ENCODE measurements at regions not wholly inside any gene's neighbourhood (a gene's known extent, or its start where the extent isn't known, plus 50 kb on each side); places are given as distances from the start of the nearest gene placed in this dataset.

DNA sequence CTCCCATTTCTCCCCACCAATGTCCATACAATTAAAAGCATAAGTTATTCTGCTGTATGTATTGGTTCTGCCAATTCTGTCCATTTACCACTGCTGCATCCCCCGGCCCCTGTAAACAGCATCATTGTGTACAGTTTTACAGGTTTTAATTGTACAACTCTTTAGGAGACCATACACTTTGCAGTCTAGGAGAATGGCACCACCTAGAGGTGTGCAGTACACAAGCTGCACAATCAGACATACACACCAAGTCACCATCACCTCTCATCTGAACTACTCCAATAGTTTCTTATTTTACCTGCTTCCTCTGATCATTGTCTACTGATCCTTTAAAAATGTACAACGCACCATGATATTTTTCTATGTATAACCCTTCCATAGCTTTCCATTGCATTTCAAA is 855.9 kb upstream of the KLHL1 start:
- Histone ChIP-seq H3K27me3 (no peaks in the 10 kb centered on the region), H3K4me1 (no peaks in the 10 kb centered on the region), H3K36me3 (no peaks in the 10 kb centered on the region), H3K4me3 (no peak overlapping the region), H3K27ac (no peak overlapping the region), H3K9me3 (no peaks in the 10 kb centered on the region)
- DNase-seq (ENCODE audit: low spot score in 2 of 2): no peak
- TF ChIP-seq, protein P1, sequence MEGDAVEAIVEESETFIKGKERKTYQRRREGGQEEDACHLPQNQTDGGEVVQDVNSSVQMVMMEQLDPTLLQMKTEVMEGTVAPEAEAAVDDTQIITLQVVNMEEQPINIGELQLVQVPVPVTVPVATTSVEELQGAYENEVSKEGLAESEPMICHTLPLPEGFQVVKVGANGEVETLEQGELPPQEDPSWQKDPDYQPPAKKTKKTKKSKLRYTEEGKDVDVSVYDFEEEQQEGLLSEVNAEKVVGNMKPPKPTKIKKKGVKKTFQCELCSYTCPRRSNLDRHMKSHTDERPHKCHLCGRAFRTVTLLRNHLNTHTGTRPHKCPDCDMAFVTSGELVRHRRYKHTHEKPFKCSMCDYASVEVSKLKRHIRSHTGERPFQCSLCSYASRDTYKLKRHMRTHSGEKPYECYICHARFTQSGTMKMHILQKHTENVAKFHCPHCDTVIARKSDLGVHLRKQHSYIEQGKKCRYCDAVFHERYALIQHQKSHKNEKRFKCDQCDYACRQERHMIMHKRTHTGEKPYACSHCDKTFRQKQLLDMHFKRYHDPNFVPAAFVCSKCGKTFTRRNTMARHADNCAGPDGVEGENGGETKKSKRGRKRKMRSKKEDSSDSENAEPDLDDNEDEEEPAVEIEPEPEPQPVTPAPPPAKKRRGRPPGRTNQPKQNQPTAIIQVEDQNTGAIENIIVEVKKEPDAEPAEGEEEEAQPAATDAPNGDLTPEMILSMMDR (IDR thresholded peaks at IDR 0.05): no peak
- no peak for TF ChIP-seq EP300 (IDR thresholded peaks at IDR 0.05)
- TF ChIP-seq POLR2A (IDR thresholded peaks at IDR 0.05): no peak
- WGBS, 2 donors: 90 to 91% methylated on average over 2 of the region's 2 CpGs

DNA sequence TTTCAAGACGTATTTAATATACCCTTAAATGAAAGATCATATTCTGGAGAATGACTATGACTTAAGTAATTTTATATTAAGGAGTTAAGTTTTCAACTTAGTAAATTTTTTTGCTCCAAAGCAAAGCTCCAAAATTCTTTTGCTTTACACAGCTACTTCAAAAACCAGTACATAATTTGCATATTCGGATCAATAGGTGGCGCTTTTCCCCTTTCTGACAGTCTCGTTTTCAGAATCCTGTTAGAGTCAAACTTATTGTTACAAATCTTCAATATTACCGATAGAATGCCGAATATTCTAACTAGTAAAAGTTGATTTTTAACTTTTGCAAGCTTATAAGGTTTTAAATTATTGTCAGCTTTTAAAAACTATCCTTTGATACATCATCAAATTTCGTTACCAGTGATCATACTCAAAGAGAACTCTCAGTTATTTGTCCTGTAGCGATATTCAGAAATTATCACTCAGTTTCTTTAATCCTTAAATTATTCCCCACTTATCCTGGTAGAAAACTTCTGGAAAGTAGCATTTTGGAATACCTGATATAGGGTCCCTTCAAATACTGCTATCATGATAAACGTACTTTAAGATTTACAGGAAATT is 852.7 kb upstream of the KLHL1 start:
- TF ChIP-seq POLR2A (IDR thresholded peaks at IDR 0.05): no peak
- no peak for TF ChIP-seq EP300 (IDR thresholded peaks at IDR 0.05)
- TF ChIP-seq, protein P1 (IDR thresholded peaks at IDR 0.05): peak; percentile 24 to 52 (median 38)

DNA sequence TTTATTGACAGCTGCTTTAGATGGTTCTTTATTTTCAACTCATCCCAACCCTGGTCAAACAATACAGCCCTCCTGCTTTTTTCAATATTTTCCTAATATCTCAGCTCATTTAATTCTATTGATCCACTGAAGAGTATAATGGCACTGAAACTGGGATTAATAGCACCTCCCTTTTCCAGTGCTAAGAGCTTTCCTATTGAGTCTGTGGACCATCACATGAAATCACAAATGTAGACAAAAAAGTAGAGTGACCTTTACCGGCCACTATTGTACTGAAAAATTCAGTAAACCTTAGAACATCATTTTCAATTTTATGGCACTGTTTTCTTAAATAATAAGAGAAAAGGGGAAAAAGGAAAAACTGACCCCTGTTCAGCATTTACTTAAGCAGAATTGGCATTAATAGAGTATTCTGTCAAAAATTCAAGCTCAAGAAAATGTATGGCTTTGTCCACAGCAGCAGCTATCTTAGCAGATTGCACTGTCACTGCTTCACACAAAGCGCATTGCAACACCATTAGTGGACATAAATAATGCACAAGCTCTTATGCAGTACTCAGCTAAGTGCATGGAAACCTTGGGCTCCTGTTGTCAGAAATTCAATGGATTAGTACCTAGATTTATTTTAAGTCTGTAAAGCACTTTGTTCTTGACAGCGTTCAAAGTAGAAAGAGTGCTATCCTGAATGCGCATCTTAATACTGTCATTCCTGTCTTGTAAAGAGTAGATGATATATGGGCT is 851.0 kb upstream of the KLHL1 start:
- no peak overlapping the region for H3K4me3 ChIP-seq

More for the DNA sequence above, 852.7 kb upstream of the KLHL1 start:
- Histone ChIP-seq H3K4me1 (no peaks in the 10 kb centered on the region), H3K36me3 (no peaks in the 10 kb centered on the region), H3K27me3 (no peaks in the 10 kb centered on the region), H3K4me3 (no peak overlapping the region), H3K9me3 (no peaks in the 10 kb centered on the region), H3K27ac (no peak overlapping the region)
- 40 to 42% methylated on average over 9 of the region's 9 CpGs for WGBS, 2 donors
- DNase-seq (ENCODE audit: low spot score in 2 of 2): peak in 1 of 2 donors; percentile 22

DNA sequence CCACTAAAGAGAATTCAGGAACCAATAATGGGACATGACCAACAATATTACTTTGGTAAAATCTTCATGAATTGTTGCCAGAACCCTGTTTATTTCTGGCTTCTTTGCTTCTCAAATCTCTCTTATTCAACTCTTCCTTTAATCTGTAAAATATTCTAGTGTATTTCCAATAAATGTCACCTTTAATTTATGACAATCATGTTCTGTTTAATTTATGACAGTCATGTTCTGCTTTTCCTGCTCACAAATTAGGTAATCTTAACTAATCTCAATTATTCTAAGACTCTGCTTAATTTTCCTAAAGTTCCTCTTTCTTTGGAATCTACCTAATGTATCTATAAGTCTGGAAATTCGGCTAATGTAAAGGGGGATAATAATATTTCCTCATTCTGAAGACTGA is 847.6 kb upstream of the KLHL1 start:
- TF ChIP-seq, protein P1 (IDR thresholded peaks at IDR 0.05): no peak
- no peak for TF ChIP-seq EP300 (IDR thresholded peaks at IDR 0.05)
- TF ChIP-seq POLR2A (IDR thresholded peaks at IDR 0.05): no peak
- no peak overlapping the region for H3K27ac ChIP-seq
- H3K36me3 ChIP-seq: no peaks in the 10 kb centered on the region
- WGBS, 2 donors: 79 to 91% methylated on average over 1 of the region's 1 CpG
- no peak for DNase-seq (ENCODE audit: low spot score in 2 of 2)
- no peaks in the 10 kb centered on the region for H3K27me3 ChIP-seq
- no peak overlapping the region for H3K4me3 ChIP-seq
- no peaks in the 10 kb centered on the region for H3K9me3 ChIP-seq
- H3K4me1 ChIP-seq: no peaks in the 10 kb centered on the region

More for the DNA sequence above, 851.0 kb upstream of the KLHL1 start:
- TF ChIP-seq POLR2A (IDR thresholded peaks at IDR 0.05): no peak
- TF ChIP-seq, protein P1 (IDR thresholded peaks at IDR 0.05): no peak
- no peak for TF ChIP-seq EP300 (IDR thresholded peaks at IDR 0.05)
- Histone ChIP-seq H3K36me3 (no peaks in the 10 kb centered on the region), H3K27me3 (no peaks in the 10 kb centered on the region), H3K27ac (no peak overlapping the region), H3K4me1 (no peaks in the 10 kb centered on the region), H3K9me3 (no peaks in the 10 kb centered on the region)
- DNase-seq (ENCODE audit: low spot score in 2 of 2): no peak
- 84 to 88% methylated on average over 4 of the region's 4 CpGs for WGBS, 2 donors

DNA sequence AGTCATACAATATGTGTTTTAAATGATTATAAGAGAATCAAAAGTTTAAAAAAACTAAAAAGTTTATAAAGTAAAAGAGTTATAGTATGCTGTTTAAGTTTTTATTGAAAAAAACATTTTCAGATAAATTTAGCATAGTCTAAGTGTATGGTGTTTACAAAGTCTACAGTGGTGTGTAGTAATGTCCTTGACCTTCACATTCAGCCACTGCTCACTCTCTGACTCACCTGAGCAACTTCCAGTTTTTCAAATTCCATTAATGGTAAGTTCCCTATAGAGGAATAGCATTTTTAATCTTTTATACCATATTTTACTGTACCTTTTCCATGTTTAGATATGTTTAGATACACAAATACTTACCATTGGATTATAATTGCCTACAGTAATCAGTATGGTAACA is 842.4 kb upstream of the KLHL1 start:
- DNase-seq (ENCODE audit: low spot score in 2 of 2): no peak
- Histone ChIP-seq H3K27me3 (no peaks in the 10 kb centered on the region), H3K36me3 (no peaks in the 10 kb centered on the region), H3K9me3 (no peaks in the 10 kb centered on the region), H3K4me1 (no peaks in the 10 kb centered on the region), H3K4me3 (no peak overlapping the region), H3K27ac (no peak overlapping the region)
- TF ChIP-seq, protein P1 (IDR thresholded peaks at IDR 0.05): no peak
- no peak for TF ChIP-seq EP300 (IDR thresholded peaks at IDR 0.05)
- no peak for TF ChIP-seq POLR2A (IDR thresholded peaks at IDR 0.05)

Measured in tibial nerve (tissue), 4 donors.